Gastrocnemius medialis (tissue), 4 donors: ENCODE measurements at regions not wholly inside any gene's neighbourhood (a gene's known extent, or its start where the extent isn't known, plus 50 kb on each side); places are given as distances from the start of the nearest gene placed in this dataset.

Experiments used
- ATAC-seq, 2 donors: fragments of 150-250 bp; one replicate each; pipeline ENCODE4 v1.9.1; 2016
- DNase-seq, 2 donors: peaks; one replicate each; pipeline ENCODE4 v3.0.0-alpha.2; 2019
- H3K27ac ChIP-seq, 4 donors: fragments of 200-600 bp; sonication (generic); 1 replicate in 1 of 4; 2 replicates in 3 of 4; pipeline ENCODE4 v1.5.1; 2016 to 2018; ENCODE audit warnings: mild to moderate bottlenecking in 2 of 4, moderate library complexity in 1 of 4
- H3K27me3 ChIP-seq, 3 donors: fragments of 200-600 bp; sonication (generic) in 2 of 3; 1 replicate in 1 of 3; 2 replicates in 2 of 3; pipeline versions ENCODE4 v1.5.1 to v1.6.0; 2016 to 2019; ENCODE audit warnings: mild to moderate bottlenecking in 1 of 3, moderate library complexity in 1 of 3
- H3K36me3 ChIP-seq, 2 donors: fragments of 200-600 bp; sonication (generic) in 1 of 2; one replicate each; pipeline ENCODE4 v1.5.1; 2017 to 2018
- H3K4me1 ChIP-seq, 2 donors: fragments of 200-600 bp; sonication (generic) in 1 of 2; one replicate each; pipeline ENCODE4 v1.5.1; 2016 to 2017; ENCODE audit warnings: mild to moderate bottlenecking in 2 of 2
- H3K4me3 ChIP-seq, 4 donors: fragments of 200-600 bp; sonication (generic) in 3 of 4; 1 replicate in 1 of 4; 2 replicates in 3 of 4; pipeline ENCODE4 v1.5.1; 2016 to 2019; ENCODE audit warnings: mild to moderate bottlenecking in 2 of 4
- H3K9me3 ChIP-seq, 3 donors: fragments of 200-600 bp; sonication (generic) in 2 of 3; 1 replicate in 1 of 3; 2 replicates in 2 of 3; pipeline ENCODE4 v1.5.1; 2016 to 2019
- CTCF ChIP-seq, 5 experiments: fragments of 450-650 bp in 3 of 5; fragments of 200-600 bp in 2 of 5; sonication (generic) in 2 of 5; IDR thresholded peaks in 4 of 5; conservative IDR thresholded peaks in 1 of 5; 1 replicate in 4 of 5; 2 replicates in 1 of 5; pipeline ENCODE4 v1.5.1; 2016 to 2019; ENCODE audit warnings: antibody characterized with exemption in 5 of 5, mild to moderate bottlenecking in 3 of 5, moderate library complexity in 3 of 5
- POLR2A ChIP-seq, 2 donors: fragments of 450-650 bp; IDR thresholded peaks; one replicate each; pipeline ENCODE4 v1.6.1; 2017; ENCODE audit warnings: antibody characterized with exemption in 2 of 2, mild to moderate bottlenecking in 2 of 2, moderate library complexity in 2 of 2
- in situ Hi-C, 4 donors: fragments of 200-750 bp; cut with MboI; loops; one replicate each; pipeline versions ENCODE4 v1.15.0 to v1.8.0; 2017; ENCODE audit warnings: low sequenced_read_pairs in 4 of 4
- intact Hi-C: fragments of 100-400 bp; cut with DNase I; formaldehyde crosslinking; loops from one replicate; pipeline ENCODE4 v1.15.1; 2023; ENCODE audit warnings: low total_unique reads

GRCh38 chr3:99576904-99577559 lies 61.4 kb upstream of the COL8A1 start:
- ATAC-seq (no peak), DNase-seq (no peak)
- Histone ChIP-seq H3K9me3 (no peaks in the 10 kb centered on the region), H3K4me1 (no peaks in the 10 kb centered on the region), H3K27ac (no peak overlapping the region), H3K27me3 (no peaks in the 10 kb centered on the region), H3K36me3 (no peaks in the 10 kb centered on the region), H3K4me3 (no peak overlapping the region)
- TF ChIP-seq POLR2A (IDR thresholded peaks at IDR 0.05), result no peak
- no peak for TF ChIP-seq CTCF (IDR thresholded peaks at IDR 0.05 in 4 of 5, conservative IDR thresholded peaks at IDR 0.05 in 1 of 5)
- intact Hi-C loops, result no loop called here
- in situ Hi-C loops, result no loop called here

- Histone ChIP-seq H3K9me3 (no peaks in the 10 kb centered on the region), H3K27me3 (no peaks in the 10 kb centered on the region), H3K4me1 (no peaks in the 10 kb centered on the region), H3K36me3 (no peaks in the 10 kb centered on the region), H3K27ac (no peak overlapping the region), H3K4me3 (no peak overlapping the region)
- in situ Hi-C loops, result no loop called here
- ATAC-seq (no peak), DNase-seq (no peak)
- TF ChIP-seq POLR2A (IDR thresholded peaks at IDR 0.05) (no peak), CTCF (IDR thresholded peaks at IDR 0.05 in 4 of 5, conservative IDR thresholded peaks at IDR 0.05 in 1 of 5) (no peak)
- intact Hi-C loops, result no loop called here
Measured at GRCh38 chr3:99575683-99576082, 62.7 kb upstream of the COL8A1 start.

- no peak for TF ChIP-seq CTCF (IDR thresholded peaks at IDR 0.05 in 4 of 5, conservative IDR thresholded peaks at IDR 0.05 in 1 of 5)
- no peak for TF ChIP-seq POLR2A (IDR thresholded peaks at IDR 0.05)
- H3K4me1 ChIP-seq, result no peaks in the 10 kb centered on the region
- no peaks in the 10 kb centered on the region for H3K36me3 ChIP-seq
- intact Hi-C loops, result no loop called here
- no peak for DNase-seq
- H3K27me3 ChIP-seq, result no peaks in the 10 kb centered on the region
- no peaks in the 10 kb centered on the region for H3K9me3 ChIP-seq
- no peak overlapping the region for H3K4me3 ChIP-seq
- H3K27ac ChIP-seq, result no peak overlapping the region
- in situ Hi-C loops, result no loop called here
- no peak for ATAC-seq
Measured at GRCh38 chr3:99570061-99570460, 68.3 kb upstream of the COL8A1 start.

GRCh38 chr3:99568663-99569335 lies 69.6 kb upstream of the COL8A1 start:
- Histone ChIP-seq H3K27ac (no peak overlapping the region), H3K36me3 (no peaks in the 10 kb centered on the region), H3K27me3 (no peaks in the 10 kb centered on the region), H3K4me3 (no peak overlapping the region), H3K4me1 (no peaks in the 10 kb centered on the region), H3K9me3 (no peaks in the 10 kb centered on the region)
- intact Hi-C loops, result no loop called here
- no peak for DNase-seq
- TF ChIP-seq POLR2A (IDR thresholded peaks at IDR 0.05) (no peak), CTCF (IDR thresholded peaks at IDR 0.05 in 4 of 5, conservative IDR thresholded peaks at IDR 0.05 in 1 of 5) (no peak)
- no peak for ATAC-seq
- in situ Hi-C loops, result no loop called here
